ENCODE measurements at regions not wholly inside any gene's neighbourhood (a gene's known extent, or its start where the extent isn't known, plus 50 kb on each side); places are given as distances from the start of the nearest gene placed in this dataset.

- TF ChIP-seq POLR2A (IDR thresholded peaks at IDR 0.05), result no peak
- TF ChIP-seq CTCF (IDR thresholded peaks at IDR 0.05), result no peak
- TF ChIP-seq POLR2AphosphoS5 (IDR thresholded peaks at IDR 0.05), result no peak
These were observed 242.3 kb upstream of the NCKAP5 start for GRCh38 chr2:133810559-133810958.
